Keratinocyte (primary cell): ENCODE measurements at regions not wholly inside any gene's neighbourhood (a gene's known extent, or its start where the extent isn't known, plus 50 kb on each side); places are given as distances from the start of the nearest gene placed in this dataset.
"Not testable (repeated sequence)": the region's sequence is repeated elsewhere in the genome, so short reads cannot be mapped to it uniquely, and the experiment has no call there.

Experiments used
- DNase-seq: peaks from one replicate; pipeline ENCODE4 v3.0.0-alpha.2; 2011; ENCODE audit warnings: low read depth, missing footprints, low spot score
- FAIRE-seq: peaks from 2 replicates; lab custom pipeline; 2011; peaks lifted over from hg19 to GRCh38; lab: Jason Lieb, UNC
- H2AFZ ChIP-seq: 2 replicates; pipeline ENCODE4 v1.6.0; 2012; ENCODE audit warnings: low read length, control low read depth, inconsistent platforms; ENCODE audit not compliant: control insufficient read depth
- H3K27ac ChIP-seq: 2 replicates; pipeline ENCODE4 v1.5.1; 2011; ENCODE audit warnings: low read length; ENCODE audit not compliant: control insufficient read depth, insufficient read depth
- H3K27me3 ChIP-seq: 3 replicates; pipeline ENCODE4 v1.6.0; 2011; ENCODE audit warnings: low read length; ENCODE audit not compliant: control insufficient read depth, insufficient read depth; ENCODE audit errors: extremely low read depth
- H3K36me3 ChIP-seq, 2 experiments: 2 replicates in 1 of 2; 3 replicates in 1 of 2; pipeline ENCODE4 v1.5.1; 2011; ENCODE audit warnings: low read length in 2 of 2, mild to moderate bottlenecking in 1 of 2; ENCODE audit not compliant: control insufficient read depth in 2 of 2, insufficient read depth in 2 of 2; ENCODE audit errors: extremely low read depth in 1 of 2
- H3K4me1 ChIP-seq: 3 replicates; pipeline ENCODE4 v1.5.1; 2011; ENCODE audit warnings: low read length; ENCODE audit not compliant: control insufficient read depth, insufficient read depth; ENCODE audit errors: extremely low read depth
- H3K4me2 ChIP-seq: 3 replicates; pipeline ENCODE4 v1.6.0; 2011; ENCODE audit warnings: low read depth, low read length; ENCODE audit not compliant: control insufficient read depth, insufficient read depth; ENCODE audit errors: extremely low read depth
- H3K4me3 ChIP-seq, 3 experiments: fragments of 200-600 bp in 1 of 3; sonication (generic) in 1 of 3; 2 replicates in 2 of 3; 3 replicates in 1 of 3; pipeline ENCODE4 v1.5.1; 2011 to 2016; ENCODE audit warnings: low read length in 3 of 3, mild to moderate bottlenecking in 3 of 3, control low read depth in 2 of 3, inconsistent platforms in 1 of 3, low read depth in 1 of 3, mixed read lengths in 1 of 3, mixed run types in 1 of 3, moderate library complexity in 1 of 3; ENCODE audit not compliant: control insufficient read depth in 2 of 3, insufficient read depth in 2 of 3; ENCODE audit errors: extremely low read depth in 1 of 3
- H3K79me2 ChIP-seq: 2 replicates; pipeline ENCODE4 v1.6.0; 2012; ENCODE audit warnings: low read length; ENCODE audit not compliant: control insufficient read depth, insufficient read depth
- H3K9ac ChIP-seq: 3 replicates; pipeline ENCODE4 v1.6.0; 2011; ENCODE audit warnings: low read length; ENCODE audit not compliant: control insufficient read depth, insufficient read depth; ENCODE audit errors: extremely low read depth
- H3K9me1 ChIP-seq: 3 replicates; pipeline ENCODE4 v1.6.0; 2011; ENCODE audit warnings: low read length; ENCODE audit not compliant: control insufficient read depth, insufficient read depth; ENCODE audit errors: extremely low read depth
- H3K9me3 ChIP-seq: 2 replicates; pipeline ENCODE4 v1.5.1; 2012; ENCODE audit warnings: low read depth, low read length; ENCODE audit not compliant: control insufficient read depth
- H4K20me1 ChIP-seq: 3 replicates; pipeline ENCODE4 v1.6.0; 2011; ENCODE audit warnings: low read length; ENCODE audit not compliant: control insufficient read depth, insufficient read depth; ENCODE audit errors: extremely low read depth
- EZH2 ChIP-seq: IDR thresholded peaks from one replicate; pipeline ENCODE4 v1.6.1; 2012; ENCODE audit warnings: inconsistent platforms, mild to moderate bottlenecking, low read length, moderate library complexity
- dilution Hi-C: fragments of 300-500 bp; cut with MboI; formaldehyde crosslinking; loops from one replicate; pipeline ENCODE4 v1.7.0; 2020; ENCODE audit warnings: low sequenced_read_pairs; ENCODE audit not compliant: extremely low pct_ligation_motif_present
- TF ChIP-seq, protein P1 (sequence below), 3 experiments: IDR thresholded peaks in 1 of 3; conservative IDR thresholded peaks in 1 of 3; optimal IDR thresholded peaks in 1 of 3; 2 replicates in 2 of 3; 3 replicates in 1 of 3; pipeline versions ENCODE3 to v1.5.1; 2011; ENCODE audit warnings: low read length in 3 of 3, mild to moderate bottlenecking in 3 of 3, moderate library complexity in 2 of 3, control low read depth in 1 of 3, inconsistent platforms in 1 of 3; ENCODE audit not compliant: insufficient read depth in 2 of 3; ENCODE audit errors: extremely low read depth in 1 of 3

DNA sequence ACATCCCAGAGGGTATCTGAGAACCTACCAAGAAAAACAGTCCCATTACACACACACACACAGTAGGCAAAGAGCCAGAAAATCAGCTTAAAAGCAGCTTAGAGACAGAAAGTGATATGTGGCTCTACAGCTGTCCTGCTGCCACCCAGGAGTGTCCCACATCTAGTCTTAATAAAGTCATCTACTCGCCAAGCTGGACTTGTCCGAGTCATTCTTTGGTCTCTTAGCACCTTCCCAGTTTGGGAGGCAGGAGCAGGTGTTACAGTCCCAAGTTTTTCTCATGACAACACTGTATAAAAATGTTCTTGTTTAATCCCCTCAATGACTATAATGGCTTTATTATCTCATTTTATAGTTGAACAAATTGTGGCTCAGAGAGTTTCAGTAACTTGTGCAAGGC is 252.5 kb upstream of the CASK start:
- Histone ChIP-seq H3K36me3 (no peaks in the 10 kb centered on the region), H2AFZ (no peak overlapping the region), H3K9me3 (no peaks in the 10 kb centered on the region), H3K9me1 (no peaks in the 10 kb centered on the region), H3K27me3 (no peaks in the 10 kb centered on the region), H3K27ac (no peak overlapping the region), H3K4me1 (no peaks in the 10 kb centered on the region), H3K4me3 (no peak overlapping the region), H4K20me1 (no peaks in the 10 kb centered on the region), H3K4me2 (no peak overlapping the region), H3K79me2 (no peaks in the 10 kb centered on the region), H3K9ac (no peak overlapping the region)
- FAIRE-seq (no peak), DNase-seq (no peak)
- dilution Hi-C loops = no loop called here
- TF ChIP-seq, protein P1, sequence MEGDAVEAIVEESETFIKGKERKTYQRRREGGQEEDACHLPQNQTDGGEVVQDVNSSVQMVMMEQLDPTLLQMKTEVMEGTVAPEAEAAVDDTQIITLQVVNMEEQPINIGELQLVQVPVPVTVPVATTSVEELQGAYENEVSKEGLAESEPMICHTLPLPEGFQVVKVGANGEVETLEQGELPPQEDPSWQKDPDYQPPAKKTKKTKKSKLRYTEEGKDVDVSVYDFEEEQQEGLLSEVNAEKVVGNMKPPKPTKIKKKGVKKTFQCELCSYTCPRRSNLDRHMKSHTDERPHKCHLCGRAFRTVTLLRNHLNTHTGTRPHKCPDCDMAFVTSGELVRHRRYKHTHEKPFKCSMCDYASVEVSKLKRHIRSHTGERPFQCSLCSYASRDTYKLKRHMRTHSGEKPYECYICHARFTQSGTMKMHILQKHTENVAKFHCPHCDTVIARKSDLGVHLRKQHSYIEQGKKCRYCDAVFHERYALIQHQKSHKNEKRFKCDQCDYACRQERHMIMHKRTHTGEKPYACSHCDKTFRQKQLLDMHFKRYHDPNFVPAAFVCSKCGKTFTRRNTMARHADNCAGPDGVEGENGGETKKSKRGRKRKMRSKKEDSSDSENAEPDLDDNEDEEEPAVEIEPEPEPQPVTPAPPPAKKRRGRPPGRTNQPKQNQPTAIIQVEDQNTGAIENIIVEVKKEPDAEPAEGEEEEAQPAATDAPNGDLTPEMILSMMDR (optimal IDR thresholded peaks at IDR 0.05 in 1 of 3, IDR thresholded peaks at IDR 0.05 in 1 of 3, conservative IDR thresholded peaks at IDR 0.05 in 1 of 3; ENCODE audit: extremely low read depth in 1 of 3, insufficient read depth in 2 of 3, low read length in 3 of 3) = no peak
- no peak for TF ChIP-seq EZH2

DNA sequence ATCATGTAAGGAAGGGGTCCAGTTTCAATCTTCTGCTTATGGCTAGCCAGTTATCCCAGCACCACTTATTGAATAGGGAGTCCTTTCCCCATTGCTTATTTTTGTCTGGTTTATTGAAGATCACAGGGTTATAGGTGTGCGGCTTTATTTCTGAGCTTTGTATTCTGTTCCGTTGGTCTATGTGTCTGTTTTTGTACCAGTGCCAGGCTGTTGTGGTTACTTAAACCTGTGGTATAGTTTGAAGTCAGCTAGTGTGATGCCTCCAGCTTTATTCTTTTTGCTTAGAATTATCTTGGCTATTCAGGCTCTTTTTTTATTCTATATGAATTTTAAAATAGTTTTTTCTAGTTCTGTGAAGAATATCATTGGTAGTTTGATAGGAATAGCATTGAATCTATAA is 234.6 kb upstream of the CASK start:
- dilution Hi-C loops, H3K36me3 ChIP-seq: not testable (repeated sequence)

DNA sequence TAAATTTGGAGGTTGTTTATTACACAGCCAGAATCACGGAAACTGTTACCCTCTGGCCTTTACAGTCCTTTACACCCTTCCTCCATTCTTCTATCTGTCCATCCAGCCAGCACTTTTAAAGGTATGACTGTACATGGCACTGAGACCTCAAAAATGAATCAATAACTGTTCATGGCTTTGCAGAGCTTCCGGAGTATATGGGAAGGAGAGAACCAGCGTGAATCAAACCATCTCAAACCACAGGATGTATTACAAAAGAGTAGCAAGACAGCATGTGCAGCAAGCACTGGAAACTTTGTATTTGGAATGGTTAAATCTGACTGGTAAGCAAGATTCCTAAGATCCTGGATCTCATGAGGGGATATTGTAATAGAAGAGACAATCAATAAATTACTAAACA is 228.5 kb upstream of the CASK start:
- no peaks in the 10 kb centered on the region for H3K9me1 ChIP-seq
- no peak overlapping the region for H2AFZ ChIP-seq
- no peaks in the 10 kb centered on the region for H3K9me3 ChIP-seq
- no peaks in the 10 kb centered on the region for H3K4me1 ChIP-seq
- no peak overlapping the region for H3K4me3 ChIP-seq
- H3K36me3 ChIP-seq = no peaks in the 10 kb centered on the region
- H3K27me3 ChIP-seq = peaks cover 3% of the 10 kb centered on the region
- TF ChIP-seq EZH2 = no peak
- TF ChIP-seq, protein P1 (optimal IDR thresholded peaks at IDR 0.05 in 1 of 3, IDR thresholded peaks at IDR 0.05 in 1 of 3, conservative IDR thresholded peaks at IDR 0.05 in 1 of 3; ENCODE audit: extremely low read depth in 1 of 3, insufficient read depth in 2 of 3, low read length in 3 of 3) = no peak
- H3K27ac ChIP-seq = no peak overlapping the region
- no peak overlapping the region for H3K4me2 ChIP-seq
- H3K9ac ChIP-seq = no peak overlapping the region
- DNase-seq = no peak
- no peaks in the 10 kb centered on the region for H4K20me1 ChIP-seq
- no peak for FAIRE-seq
- dilution Hi-C loops = no loop called here
- H3K79me2 ChIP-seq = no peaks in the 10 kb centered on the region

More for the DNA sequence above, 234.6 kb upstream of the CASK start:
- H3K4me3 ChIP-seq, H3K79me2 ChIP-seq, H3K4me1 ChIP-seq, H4K20me1 ChIP-seq, DNase-seq, H3K4me2 ChIP-seq, H3K9ac ChIP-seq, H3K27ac ChIP-seq, H3K9me3 ChIP-seq, FAIRE-seq, H2AFZ ChIP-seq, H3K27me3 ChIP-seq, H3K9me1 ChIP-seq: not testable (repeated sequence)
